ENCODE measurements at regions not wholly inside any gene's neighbourhood (a gene's known extent, or its start where the extent isn't known, plus 50 kb on each side); places are given as distances from the start of the nearest gene placed in this dataset.

GRCh38 chr10:33945051-33945450 lies 610.6 kb upstream of the NRP1 start:
- Histone ChIP-seq H3K79me1 (ENCODE audit: insufficient read depth, low read depth, low read length, poor library complexity, severe bottlenecking) (no peaks in the 10 kb centered on the region), H3K14ac (ENCODE audit: insufficient read depth, low read length) (no peak overlapping the region), H4K8ac (replicated peaks; ENCODE audit: insufficient read length, low read depth, low read length) (no peak overlapping the region), H3T11ph (ENCODE audit: low read length) (no peak overlapping the region), H2BK120ac (ENCODE audit: low read depth, low read length, poor library complexity, severe bottlenecking) (no peak overlapping the region), H4K5ac (ENCODE audit: insufficient read length, low read depth, low read length) (no peak overlapping the region), H3K27ac (ENCODE audit: insufficient read length, low read depth, low read length) (no peak overlapping the region), H3K9ac (ENCODE audit: extremely low read depth, insufficient read length, low read length) (no peak overlapping the region), H3K23me2 (ENCODE audit: insufficient read length, low read depth, low read length, poor library complexity, severe bottlenecking) (no peaks in the 10 kb centered on the region), H3K27me3 (ENCODE audit: insufficient read depth, low read length) (no peaks in the 10 kb centered on the region), H2BK12ac (ENCODE audit: insufficient read length, low read depth, low read length) (no peak overlapping the region), H3K4me1 (ENCODE audit: insufficient read depth, low read length) (no peaks in the 10 kb centered on the region), H2BK5ac (ENCODE audit: insufficient read length, low read length) (no peak overlapping the region), H3K79me2 (ENCODE audit: insufficient read depth, low read length) (no peaks in the 10 kb centered on the region), H3K4ac (ENCODE audit: low read depth, low read length) (no peak overlapping the region), H4K20me1 (ENCODE audit: control insufficient read depth, insufficient read depth, insufficient read length) (no peaks in the 10 kb centered on the region), H2BK15ac (ENCODE audit: low read depth, low read length) (no peak overlapping the region), H2BK20ac (ENCODE audit: low read depth, low read length, poor library complexity, severe bottlenecking) (no peak overlapping the region), H3K4me2 (ENCODE audit: insufficient read depth, insufficient read length, low read length) (no peak overlapping the region), H2AFZ (ENCODE audit: low read length) (no peak overlapping the region), H3K18ac (ENCODE audit: insufficient read length, low read depth, low read length) (no peak overlapping the region), H2AK5ac (ENCODE audit: insufficient read length, low read length) (no peak overlapping the region), H3K56ac (ENCODE audit: insufficient read length, low read depth, low read length) (no peak overlapping the region), H4K91ac (ENCODE audit: insufficient read length, low read depth, low read length) (no peak overlapping the region), H3K23ac (ENCODE audit: insufficient read length, low read depth, low read length) (no peak overlapping the region), H3K9me3 (ENCODE audit: control insufficient read depth, low read depth, low read length) (no peaks in the 10 kb centered on the region)
- no CpG with 5 or more reads among the region's 1 CpG for WGBS (ENCODE audit: extremely low coverage, insufficient read length, low lambda C conversion rate)
- no peak overlapping the region for H3K27ac Mint-ChIP-seq
- H3K27me3 Mint-ChIP-seq (ENCODE audit: low read depth), result no peaks in the 10 kb centered on the region; the same call in 1 of the 2 replicates
- peaks cover 2% of the 10 kb centered on the region in 2 experiments; a peak in 2 of 4 replicates for H3K4me1 Mint-ChIP-seq
- H3K36me3 Mint-ChIP-seq (ENCODE audit: insufficient read depth in 1 of 3, low read depth in 3 of 3), result peaks cover 9 to 15% (median 15%) of the 10 kb centered on the region in 3 experiments; a peak in 6 of 7 replicates
- no peak for TF ChIP-seq CTCF (conservative IDR thresholded peaks at IDR 0.05)
- DNase-seq, result no peak
- no peak overlapping the region for H3K4me3 Mint-ChIP-seq
- H3K9me3 Mint-ChIP-seq, result peaks cover 11 to 17% of the 10 kb centered on the region in 2 experiments

Data from H9 (cell line).